ENCODE measurements at regions not wholly inside any gene's neighbourhood (a gene's known extent, or its start where the extent isn't known, plus 50 kb on each side); places are given as distances from the start of the nearest gene placed in this dataset.

DNA sequence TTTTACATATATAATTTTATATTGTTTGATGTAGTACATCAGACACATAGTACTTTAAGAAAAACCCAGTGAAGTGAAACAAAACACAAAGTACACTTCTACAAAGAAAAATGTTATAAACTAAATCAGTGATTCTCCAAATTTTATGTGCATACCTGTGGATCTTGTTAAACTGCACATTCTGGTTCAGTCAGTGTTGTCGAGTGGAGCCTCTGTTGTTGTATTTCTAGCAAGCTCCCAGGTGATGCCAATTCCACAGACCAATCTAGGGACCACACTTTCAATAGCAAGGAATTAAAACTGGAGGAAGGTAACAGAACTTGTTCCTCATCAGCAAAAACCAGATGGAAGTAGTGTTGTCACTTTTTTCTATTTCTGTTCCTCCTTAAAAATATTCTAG is 183.8 kb upstream of the CD180 start:
- TF ChIP-seq, protein P1, sequence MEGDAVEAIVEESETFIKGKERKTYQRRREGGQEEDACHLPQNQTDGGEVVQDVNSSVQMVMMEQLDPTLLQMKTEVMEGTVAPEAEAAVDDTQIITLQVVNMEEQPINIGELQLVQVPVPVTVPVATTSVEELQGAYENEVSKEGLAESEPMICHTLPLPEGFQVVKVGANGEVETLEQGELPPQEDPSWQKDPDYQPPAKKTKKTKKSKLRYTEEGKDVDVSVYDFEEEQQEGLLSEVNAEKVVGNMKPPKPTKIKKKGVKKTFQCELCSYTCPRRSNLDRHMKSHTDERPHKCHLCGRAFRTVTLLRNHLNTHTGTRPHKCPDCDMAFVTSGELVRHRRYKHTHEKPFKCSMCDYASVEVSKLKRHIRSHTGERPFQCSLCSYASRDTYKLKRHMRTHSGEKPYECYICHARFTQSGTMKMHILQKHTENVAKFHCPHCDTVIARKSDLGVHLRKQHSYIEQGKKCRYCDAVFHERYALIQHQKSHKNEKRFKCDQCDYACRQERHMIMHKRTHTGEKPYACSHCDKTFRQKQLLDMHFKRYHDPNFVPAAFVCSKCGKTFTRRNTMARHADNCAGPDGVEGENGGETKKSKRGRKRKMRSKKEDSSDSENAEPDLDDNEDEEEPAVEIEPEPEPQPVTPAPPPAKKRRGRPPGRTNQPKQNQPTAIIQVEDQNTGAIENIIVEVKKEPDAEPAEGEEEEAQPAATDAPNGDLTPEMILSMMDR (conservative IDR thresholded peaks at IDR 0.05; ENCODE audit: low read depth, low read length) = no peak
- no peak overlapping the region for H3K4me3 ChIP-seq (ENCODE audit: low read depth, low read length)
- no peak for DNase-seq (ENCODE audit: low read depth)

DNA sequence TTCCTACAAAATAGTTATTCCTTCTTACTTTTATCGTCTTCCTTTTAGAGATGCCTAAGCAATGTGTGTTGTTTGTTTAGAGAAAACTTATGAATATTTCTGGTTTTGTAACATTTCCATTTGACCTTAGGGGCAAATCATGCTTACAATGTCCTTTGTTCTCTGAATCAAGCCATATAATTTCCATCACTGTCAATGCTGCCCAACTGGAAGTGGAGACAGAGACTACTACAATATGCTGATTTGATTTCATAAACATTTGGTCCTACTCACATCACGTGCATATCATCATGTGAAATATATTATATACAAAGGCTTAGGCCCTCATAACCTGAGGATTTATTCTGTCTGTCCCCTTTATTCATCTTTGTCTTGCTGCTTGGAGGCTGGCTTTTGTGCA is 183.2 kb upstream of the CD180 start:
- no peak for DNase-seq (ENCODE audit: low read depth)
- TF ChIP-seq, protein P1 (conservative IDR thresholded peaks at IDR 0.05; ENCODE audit: low read depth, low read length) = no peak
- no peak overlapping the region for H3K4me3 ChIP-seq (ENCODE audit: low read depth, low read length)

DNA sequence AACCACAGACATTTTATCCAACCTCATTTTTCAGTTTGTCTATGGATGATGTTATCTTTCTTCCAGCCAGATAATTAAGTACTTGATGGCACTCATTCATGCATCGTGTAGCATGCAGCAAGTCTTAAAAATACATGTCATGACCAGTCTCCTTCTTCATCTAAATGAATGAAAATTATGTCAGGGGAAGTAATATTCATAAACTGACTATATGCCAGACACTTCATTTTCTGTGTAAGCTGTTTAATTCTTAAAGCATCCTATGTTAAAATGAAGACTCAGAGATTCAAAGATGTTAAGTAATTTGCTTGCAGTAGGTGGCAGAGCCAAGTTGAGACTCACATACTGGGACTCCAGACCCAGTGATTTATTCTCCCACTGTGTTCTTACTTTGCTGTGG is 181.7 kb upstream of the CD180 start:
- no peak for DNase-seq (ENCODE audit: low read depth)
- TF ChIP-seq, protein P1 (conservative IDR thresholded peaks at IDR 0.05; ENCODE audit: low read depth, low read length) = no peak
- no peak overlapping the region for H3K4me3 ChIP-seq (ENCODE audit: low read depth, low read length)

DNA sequence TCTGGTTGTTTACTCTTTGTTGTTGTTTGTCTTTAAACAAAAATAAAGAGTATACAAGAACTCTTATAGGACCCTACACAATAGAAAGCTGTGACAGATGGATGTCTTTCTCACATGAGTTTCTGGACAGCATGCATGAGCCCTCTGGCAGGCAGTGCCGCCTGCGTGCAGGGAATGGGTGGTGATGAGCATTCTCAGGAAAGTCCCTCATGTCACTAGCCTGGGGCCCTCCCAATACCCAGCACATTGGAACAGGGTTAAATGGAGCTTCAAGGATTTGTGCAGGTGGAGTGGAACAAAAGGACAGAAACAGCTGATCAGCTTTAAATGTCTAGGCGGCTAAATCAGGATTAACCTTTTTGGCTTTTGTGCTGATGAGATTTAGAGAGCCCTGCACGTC is 181.0 kb upstream of the CD180 start:
- H3K4me3 ChIP-seq (ENCODE audit: low read depth, low read length) = no peak overlapping the region
- TF ChIP-seq, protein P1 (conservative IDR thresholded peaks at IDR 0.05; ENCODE audit: low read depth, low read length) = no peak
- DNase-seq (ENCODE audit: low read depth) = no peak

DNA sequence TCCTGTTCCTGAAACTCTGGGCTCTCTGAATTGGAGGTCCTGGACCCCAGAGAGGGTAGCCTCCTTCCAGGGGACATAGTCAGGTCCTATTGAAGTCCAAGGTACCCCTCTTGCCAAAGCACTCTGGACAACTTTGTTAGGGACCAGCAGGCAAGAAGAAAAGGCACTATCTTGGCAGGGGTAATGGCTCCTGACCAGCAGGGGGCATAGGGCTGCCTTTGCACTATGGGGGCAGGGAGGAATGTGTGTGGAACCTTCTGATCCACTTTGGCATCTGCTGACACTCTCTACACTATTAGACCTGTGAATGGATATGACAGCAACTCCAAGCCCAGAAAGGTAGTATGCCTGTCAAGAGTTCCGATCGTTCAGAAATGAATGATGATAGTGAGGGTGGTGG is 179.0 kb upstream of the CD180 start:
- TF ChIP-seq, protein P1 (conservative IDR thresholded peaks at IDR 0.05; ENCODE audit: low read depth, low read length) = peak; percentile 23
- no peak for DNase-seq (ENCODE audit: low read depth)
- no peak overlapping the region for H3K4me3 ChIP-seq (ENCODE audit: low read depth, low read length)

DNA sequence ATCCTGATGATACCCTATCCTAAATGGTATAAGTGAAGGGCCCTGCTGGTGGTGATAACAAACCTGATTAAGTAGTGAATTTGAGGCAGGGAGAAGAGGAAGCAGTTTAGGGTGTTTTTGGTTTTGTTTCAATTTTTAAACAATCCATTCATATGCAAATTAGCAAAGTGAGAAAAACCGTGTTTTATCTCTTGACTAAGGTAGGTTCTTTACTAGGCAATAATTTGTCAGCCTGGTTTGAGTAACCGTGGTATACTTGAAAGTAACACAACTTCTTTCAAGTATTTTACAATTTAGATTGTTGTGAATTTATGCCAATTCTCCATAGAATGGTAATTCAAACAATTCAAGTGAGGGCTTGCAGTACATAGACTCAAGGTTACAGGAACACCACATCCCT is 177.8 kb upstream of the CD180 start:
- no peak for DNase-seq (ENCODE audit: low read depth)
- TF ChIP-seq, protein P1 (conservative IDR thresholded peaks at IDR 0.05; ENCODE audit: low read depth, low read length) = no peak
- H3K4me3 ChIP-seq (ENCODE audit: low read depth, low read length) = no peak overlapping the region

DNA sequence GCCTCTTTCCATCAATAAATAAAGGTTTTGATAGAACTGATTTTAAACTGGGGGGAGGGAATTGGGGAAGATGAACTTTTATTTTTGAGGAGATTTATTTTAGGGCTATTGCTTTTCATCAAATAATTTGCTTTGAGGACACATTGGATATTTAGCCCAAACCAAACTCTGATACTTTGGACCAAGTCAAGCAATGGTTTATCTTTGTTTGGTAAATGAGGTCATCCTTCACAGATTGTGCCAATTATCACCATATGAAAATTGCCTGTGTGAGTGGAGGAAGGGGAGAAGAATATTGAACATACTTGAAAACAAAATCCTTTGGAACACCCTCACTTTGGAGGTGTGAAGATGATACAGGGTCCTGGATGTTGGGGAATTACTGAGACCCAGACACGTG is 176.9 kb upstream of the CD180 start:
- no peak for DNase-seq (ENCODE audit: low read depth)
- TF ChIP-seq, protein P1 (conservative IDR thresholded peaks at IDR 0.05; ENCODE audit: low read depth, low read length) = no peak
- H3K4me3 ChIP-seq (ENCODE audit: low read depth, low read length) = no peak overlapping the region
